ENCODE measurements at regions not wholly inside any gene's neighbourhood (a gene's known extent, or its start where the extent isn't known, plus 50 kb on each side); places are given as distances from the start of the nearest gene placed in this dataset.

DNA sequence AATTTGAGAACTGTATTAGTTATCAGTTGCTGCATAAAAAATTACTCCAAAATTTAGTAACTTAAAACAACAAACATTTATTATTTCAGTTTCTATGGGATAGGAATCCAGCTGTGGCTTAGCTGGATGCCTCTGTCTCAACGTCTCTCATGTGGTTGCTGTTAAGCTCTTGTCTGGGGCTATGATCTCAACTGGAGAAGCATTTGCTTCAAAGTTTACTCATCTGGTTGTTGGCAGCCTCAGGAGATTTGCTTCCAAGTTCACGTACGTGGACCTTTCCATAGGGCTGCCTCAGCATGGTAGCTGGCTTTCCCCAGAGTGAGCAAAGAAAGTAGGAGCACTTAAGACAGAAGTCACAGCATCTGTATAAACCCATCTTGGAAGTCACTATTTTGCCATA is 144.9 kb upstream of the SESN3 start:
- H3K36me3 Mint-ChIP-seq = no peaks in the 10 kb centered on the region
- no peaks in the 10 kb centered on the region for H3K9me3 Mint-ChIP-seq
- peaks cover 41% of the 10 kb centered on the region for H3K4me1 Mint-ChIP-seq
- TF ChIP-seq, protein P1, sequence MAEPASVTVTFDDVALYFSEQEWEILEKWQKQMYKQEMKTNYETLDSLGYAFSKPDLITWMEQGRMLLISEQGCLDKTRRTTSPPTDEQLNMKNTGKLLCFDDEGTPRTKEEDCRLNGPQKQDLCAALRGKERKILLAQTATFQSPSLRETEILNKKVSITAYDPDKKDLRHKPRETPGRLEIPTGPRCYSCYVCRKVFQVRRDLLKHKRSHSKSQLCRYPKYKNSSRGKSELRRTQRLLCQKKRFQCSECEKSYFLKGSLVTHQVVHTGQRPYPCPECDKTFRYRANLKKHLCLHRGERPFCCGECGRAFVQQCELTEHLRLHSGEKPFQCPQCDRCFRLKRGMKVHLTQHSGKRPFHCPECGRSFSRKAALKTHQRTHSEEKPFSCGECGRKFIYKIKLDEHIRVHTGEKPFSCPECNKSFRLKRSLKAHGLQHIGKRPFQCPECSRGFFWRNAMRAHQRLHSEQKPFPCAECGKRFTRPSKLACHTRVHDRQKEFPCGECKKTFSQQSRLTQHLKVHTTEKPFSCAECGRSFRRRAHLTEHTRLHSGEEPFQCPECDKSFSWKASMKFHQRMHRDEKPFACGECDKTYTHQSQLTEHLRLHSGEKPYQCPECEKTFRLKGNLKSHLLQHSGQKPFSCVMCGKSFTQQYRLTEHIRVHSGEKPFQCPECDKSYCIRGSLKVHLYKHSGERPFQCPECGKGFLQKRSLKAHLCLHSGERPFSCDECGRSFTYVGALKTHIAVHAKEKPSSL (CRISPR knock-in tag; conservative IDR thresholded peaks at IDR 0.05) = no peak
- ChIA-PET POLR2A (no interaction called here), CTCF (interaction anchor here (1.1 kb wide), 1 partner anchor 217 kb away, joined by 3 read pairs; no protein-coding TSS in a partner anchor)
- H3K27ac Mint-ChIP-seq = no peak overlapping the region
- H3K27me3 Mint-ChIP-seq (ENCODE audit: low read depth) = peaks cover 2% of the 10 kb centered on the region
- no peak overlapping the region for H3K4me3 Mint-ChIP-seq
- no peak for DNase-seq (ENCODE audit: low spot score)
- no peak for ATAC-seq

DNA sequence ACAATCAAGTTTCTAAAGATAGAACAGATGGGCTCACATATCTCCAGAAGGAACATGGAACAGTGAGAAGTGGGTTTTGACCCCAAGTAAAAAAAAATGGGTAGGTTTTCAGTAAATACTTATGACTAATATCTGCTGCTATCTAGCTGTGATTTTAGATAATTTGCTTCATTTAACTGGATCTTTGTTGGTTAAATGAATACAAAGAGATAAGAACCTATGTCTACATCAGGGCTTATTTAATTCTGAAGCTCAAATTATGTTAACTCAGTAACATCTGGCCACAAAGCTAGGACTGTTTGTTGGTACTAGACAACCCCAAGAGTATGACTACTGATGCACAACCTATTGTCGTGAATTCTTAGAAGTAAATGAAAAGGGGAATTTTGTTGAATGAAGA is 144.4 kb upstream of the SESN3 start:
- no peaks in the 10 kb centered on the region for H3K9me3 Mint-ChIP-seq
- H3K27me3 Mint-ChIP-seq (ENCODE audit: low read depth) = peaks cover 2% of the 10 kb centered on the region
- POLR2A ChIA-PET = no interaction called here
- no peak overlapping the region for H3K4me3 Mint-ChIP-seq
- H3K27ac Mint-ChIP-seq = no peak overlapping the region
- H3K4me1 Mint-ChIP-seq = peaks cover 41% of the 10 kb centered on the region
- DNase-seq (ENCODE audit: low spot score) (no peak), ATAC-seq (no peak)
- CTCF ChIA-PET = interaction anchor here (1.1 kb wide), 1 partner anchor 217 kb away, joined by 3 read pairs; no protein-coding TSS in a partner anchor
- H3K36me3 Mint-ChIP-seq = no peaks in the 10 kb centered on the region
- no peak for TF ChIP-seq ESRRA (CRISPR knock-in tag; IDR thresholded peaks at IDR 0.05; ENCODE audit: borderline replicate concordance)
- no peak for TF ChIP-seq TEAD4 (CRISPR knock-in tag; IDR thresholded peaks at IDR 0.05)

DNA sequence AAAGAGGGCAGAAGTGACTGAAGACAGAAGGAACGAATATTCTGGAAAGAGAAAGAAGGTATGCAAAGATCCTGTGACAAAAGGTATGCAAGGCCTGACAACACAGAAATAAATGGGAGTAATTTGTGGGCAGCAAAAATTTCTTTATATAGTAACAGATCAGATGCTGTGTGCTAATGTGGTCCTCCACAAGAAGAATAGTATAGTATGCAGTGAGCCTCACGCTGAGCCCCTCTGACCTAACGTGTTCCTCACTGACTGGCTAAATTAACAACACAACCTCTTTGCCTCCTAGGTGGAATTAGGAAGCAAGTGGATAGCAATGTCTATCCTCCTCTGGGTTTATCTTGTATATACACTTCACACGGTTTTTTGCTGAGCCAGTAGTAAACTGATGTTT is 143.1 kb upstream of the SESN3 start:
- Mint-ChIP-seq H3K4me3 (no peak overlapping the region), H3K36me3 (no peaks in the 10 kb centered on the region), H3K9me3 (no peaks in the 10 kb centered on the region), H3K27ac (no peak overlapping the region), H3K4me1 (peaks cover 37% of the 10 kb centered on the region), H3K27me3 (ENCODE audit: low read depth) (no peaks in the 10 kb centered on the region; the same call in 1 of the 2 replicates)
- TF ChIP-seq ETV6 (CRISPR knock-in tag; IDR thresholded peaks at IDR 0.05) = no peak
- TF ChIP-seq, protein P2, sequence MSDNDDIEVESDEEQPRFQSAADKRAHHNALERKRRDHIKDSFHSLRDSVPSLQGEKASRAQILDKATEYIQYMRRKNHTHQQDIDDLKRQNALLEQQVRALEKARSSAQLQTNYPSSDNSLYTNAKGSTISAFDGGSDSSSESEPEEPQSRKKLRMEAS (CRISPR knock-in tag; IDR thresholded peaks at IDR 0.05) = no peak
- TF ChIP-seq, protein P3, sequence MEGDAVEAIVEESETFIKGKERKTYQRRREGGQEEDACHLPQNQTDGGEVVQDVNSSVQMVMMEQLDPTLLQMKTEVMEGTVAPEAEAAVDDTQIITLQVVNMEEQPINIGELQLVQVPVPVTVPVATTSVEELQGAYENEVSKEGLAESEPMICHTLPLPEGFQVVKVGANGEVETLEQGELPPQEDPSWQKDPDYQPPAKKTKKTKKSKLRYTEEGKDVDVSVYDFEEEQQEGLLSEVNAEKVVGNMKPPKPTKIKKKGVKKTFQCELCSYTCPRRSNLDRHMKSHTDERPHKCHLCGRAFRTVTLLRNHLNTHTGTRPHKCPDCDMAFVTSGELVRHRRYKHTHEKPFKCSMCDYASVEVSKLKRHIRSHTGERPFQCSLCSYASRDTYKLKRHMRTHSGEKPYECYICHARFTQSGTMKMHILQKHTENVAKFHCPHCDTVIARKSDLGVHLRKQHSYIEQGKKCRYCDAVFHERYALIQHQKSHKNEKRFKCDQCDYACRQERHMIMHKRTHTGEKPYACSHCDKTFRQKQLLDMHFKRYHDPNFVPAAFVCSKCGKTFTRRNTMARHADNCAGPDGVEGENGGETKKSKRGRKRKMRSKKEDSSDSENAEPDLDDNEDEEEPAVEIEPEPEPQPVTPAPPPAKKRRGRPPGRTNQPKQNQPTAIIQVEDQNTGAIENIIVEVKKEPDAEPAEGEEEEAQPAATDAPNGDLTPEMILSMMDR (IDR thresholded peaks at IDR 0.05) = no peak
- TF ChIP-seq, protein P4, sequence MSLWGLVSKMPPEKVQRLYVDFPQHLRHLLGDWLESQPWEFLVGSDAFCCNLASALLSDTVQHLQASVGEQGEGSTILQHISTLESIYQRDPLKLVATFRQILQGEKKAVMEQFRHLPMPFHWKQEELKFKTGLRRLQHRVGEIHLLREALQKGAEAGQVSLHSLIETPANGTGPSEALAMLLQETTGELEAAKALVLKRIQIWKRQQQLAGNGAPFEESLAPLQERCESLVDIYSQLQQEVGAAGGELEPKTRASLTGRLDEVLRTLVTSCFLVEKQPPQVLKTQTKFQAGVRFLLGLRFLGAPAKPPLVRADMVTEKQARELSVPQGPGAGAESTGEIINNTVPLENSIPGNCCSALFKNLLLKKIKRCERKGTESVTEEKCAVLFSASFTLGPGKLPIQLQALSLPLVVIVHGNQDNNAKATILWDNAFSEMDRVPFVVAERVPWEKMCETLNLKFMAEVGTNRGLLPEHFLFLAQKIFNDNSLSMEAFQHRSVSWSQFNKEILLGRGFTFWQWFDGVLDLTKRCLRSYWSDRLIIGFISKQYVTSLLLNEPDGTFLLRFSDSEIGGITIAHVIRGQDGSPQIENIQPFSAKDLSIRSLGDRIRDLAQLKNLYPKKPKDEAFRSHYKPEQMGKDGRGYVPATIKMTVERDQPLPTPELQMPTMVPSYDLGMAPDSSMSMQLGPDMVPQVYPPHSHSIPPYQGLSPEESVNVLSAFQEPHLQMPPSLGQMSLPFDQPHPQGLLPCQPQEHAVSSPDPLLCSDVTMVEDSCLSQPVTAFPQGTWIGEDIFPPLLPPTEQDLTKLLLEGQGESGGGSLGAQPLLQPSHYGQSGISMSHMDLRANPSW (CRISPR knock-in tag; conservative IDR thresholded peaks at IDR 0.05; ENCODE audit: low read depth) = no peak
- TF ChIP-seq, protein P5, sequence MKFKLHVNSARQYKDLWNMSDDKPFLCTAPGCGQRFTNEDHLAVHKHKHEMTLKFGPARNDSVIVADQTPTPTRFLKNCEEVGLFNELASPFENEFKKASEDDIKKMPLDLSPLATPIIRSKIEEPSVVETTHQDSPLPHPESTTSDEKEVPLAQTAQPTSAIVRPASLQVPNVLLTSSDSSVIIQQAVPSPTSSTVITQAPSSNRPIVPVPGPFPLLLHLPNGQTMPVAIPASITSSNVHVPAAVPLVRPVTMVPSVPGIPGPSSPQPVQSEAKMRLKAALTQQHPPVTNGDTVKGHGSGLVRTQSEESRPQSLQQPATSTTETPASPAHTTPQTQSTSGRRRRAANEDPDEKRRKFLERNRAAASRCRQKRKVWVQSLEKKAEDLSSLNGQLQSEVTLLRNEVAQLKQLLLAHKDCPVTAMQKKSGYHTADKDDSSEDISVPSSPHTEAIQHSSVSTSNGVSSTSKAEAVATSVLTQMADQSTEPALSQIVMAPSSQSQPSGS (CRISPR knock-in tag; IDR thresholded peaks at IDR 0.05; ENCODE audit: borderline replicate concordance, low read depth) = no peak
- no peak for TF ChIP-seq SOX15 (CRISPR knock-in tag; IDR thresholded peaks at IDR 0.05)
- no peak for TF ChIP-seq TCF7 (CRISPR knock-in tag; IDR thresholded peaks at IDR 0.05; ENCODE audit: low read depth)
- TF ChIP-seq SMAD3 (CRISPR knock-in tag; IDR thresholded peaks at IDR 0.05; ENCODE audit: borderline replicate concordance) = no peak
- no peak for TF ChIP-seq ZNF138 (CRISPR knock-in tag; conservative IDR thresholded peaks at IDR 0.05)
- no peak for TF ChIP-seq ZNF317 (CRISPR knock-in tag; IDR thresholded peaks at IDR 0.05; ENCODE audit: borderline replicate concordance, low read depth)
- TF ChIP-seq ZNF219 (CRISPR knock-in tag; IDR thresholded peaks at IDR 0.05; ENCODE audit: borderline replicate concordance) = no peak
- TF ChIP-seq ZBTB21 (CRISPR knock-in tag; IDR thresholded peaks at IDR 0.05; ENCODE audit: borderline replicate concordance) = no peak
- TF ChIP-seq, protein P6, sequence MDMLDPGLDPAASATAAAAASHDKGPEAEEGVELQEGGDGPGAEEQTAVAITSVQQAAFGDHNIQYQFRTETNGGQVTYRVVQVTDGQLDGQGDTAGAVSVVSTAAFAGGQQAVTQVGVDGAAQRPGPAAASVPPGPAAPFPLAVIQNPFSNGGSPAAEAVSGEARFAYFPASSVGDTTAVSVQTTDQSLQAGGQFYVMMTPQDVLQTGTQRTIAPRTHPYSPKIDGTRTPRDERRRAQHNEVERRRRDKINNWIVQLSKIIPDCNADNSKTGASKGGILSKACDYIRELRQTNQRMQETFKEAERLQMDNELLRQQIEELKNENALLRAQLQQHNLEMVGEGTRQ (CRISPR knock-in tag; IDR thresholded peaks at IDR 0.05) = no peak
- no peak for TF ChIP-seq SMAD4 (CRISPR knock-in tag; IDR thresholded peaks at IDR 0.05)
- TF ChIP-seq TEAD4 (CRISPR knock-in tag; IDR thresholded peaks at IDR 0.05) = no peak
- TF ChIP-seq, protein P7, sequence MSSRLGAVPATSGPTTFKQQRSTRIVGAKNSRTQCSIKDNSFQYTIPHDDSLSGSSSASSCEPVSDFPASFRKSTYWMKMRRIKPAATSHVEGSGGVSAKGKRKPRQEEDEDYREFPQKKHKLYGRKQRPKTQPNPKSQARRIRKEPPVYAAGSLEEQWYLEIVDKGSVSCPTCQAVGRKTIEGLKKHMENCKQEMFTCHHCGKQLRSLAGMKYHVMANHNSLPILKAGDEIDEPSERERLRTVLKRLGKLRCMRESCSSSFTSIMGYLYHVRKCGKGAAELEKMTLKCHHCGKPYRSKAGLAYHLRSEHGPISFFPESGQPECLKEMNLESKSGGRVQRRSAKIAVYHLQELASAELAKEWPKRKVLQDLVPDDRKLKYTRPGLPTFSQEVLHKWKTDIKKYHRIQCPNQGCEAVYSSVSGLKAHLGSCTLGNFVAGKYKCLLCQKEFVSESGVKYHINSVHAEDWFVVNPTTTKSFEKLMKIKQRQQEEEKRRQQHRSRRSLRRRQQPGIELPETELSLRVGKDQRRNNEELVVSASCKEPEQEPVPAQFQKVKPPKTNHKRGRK (CRISPR knock-in tag; IDR thresholded peaks at IDR 0.05; ENCODE audit: borderline replicate concordance) = no peak
- no peak for TF ChIP-seq ZNF671 (CRISPR knock-in tag; IDR thresholded peaks at IDR 0.05)
- CTCF ChIA-PET = no interaction called here
- no peak for ATAC-seq
- no peak for DNase-seq (ENCODE audit: low spot score)
- POLR2A ChIA-PET = no interaction called here

Data from WTC11 (cell line).